GM21423 (cell line): ENCODE measurements at regions not wholly inside any gene's neighbourhood (a gene's known extent, or its start where the extent isn't known, plus 50 kb on each side); places are given as distances from the start of the nearest gene placed in this dataset.
"Not testable (repeated sequence)": the region's sequence is repeated elsewhere in the genome, so short reads cannot be mapped to it uniquely, and the experiment has no call there.

Experiments
- ATAC-seq: cut with Tn5 transposase; IDR thresholded peaks from one replicate; pipeline ENCODE4 v1.9.1; 2021; ENCODE audit warnings: mild to moderate bottlenecking, moderate library complexity; ENCODE audit not compliant: unreplicated experiment

GRCh38 chr7:10412422-10413019 lies 561.2 kb upstream of the PHF14 start:
- peak; percentile 86 for ATAC-seq

GRCh38 chr7:10418985-10419384 lies 554.7 kb upstream of the PHF14 start:
- no peak for ATAC-seq

- ATAC-seq = no peak
Observed at GRCh38 chr7:10429031-10429430, 544.6 kb upstream of the PHF14 start.

- ATAC-seq = no peak
Observed at GRCh38 chr7:10429511-10429910, 544.2 kb upstream of the PHF14 start.

- no peak for ATAC-seq
Observed at GRCh38 chr7:10436302-10436701, 537.4 kb upstream of the PHF14 start.

GRCh38 chr7:10439027-10439426 lies 534.6 kb upstream of the PHF14 start:
- ATAC-seq = no peak

- ATAC-seq = no peak
Observed at GRCh38 chr7:10455936-10456335, 517.7 kb upstream of the PHF14 start.

GRCh38 chr7:10460474-10460873 lies 513.2 kb upstream of the PHF14 start:
- ATAC-seq = no peak

- ATAC-seq = no peak
Observed at GRCh38 chr7:10463701-10464100, 510.0 kb upstream of the PHF14 start.

- not testable (repeated sequence) for ATAC-seq
Observed at GRCh38 chr7:10465536-10465935, 508.1 kb upstream of the PHF14 start.

GRCh38 chr7:10468908-10469307 lies 504.8 kb upstream of the PHF14 start:
- ATAC-seq = no peak

GRCh38 chr7:10469476-10469875 lies 504.2 kb upstream of the PHF14 start:
- ATAC-seq = no peak

GRCh38 chr7:10471280-10472058 lies 502.2 kb upstream of the PHF14 start:
- no peak for ATAC-seq

- ATAC-seq = no peak
Observed at GRCh38 chr7:10472115-10472514, 501.6 kb upstream of the PHF14 start.

- no peak for ATAC-seq
Observed at GRCh38 chr7:10473569-10473968, 500.1 kb upstream of the PHF14 start.

GRCh38 chr7:10474048-10474447 lies 499.6 kb upstream of the PHF14 start:
- no peak for ATAC-seq

GRCh38 chr7:10475940-10476641 lies 497.6 kb upstream of the PHF14 start:
- ATAC-seq = no peak

GRCh38 chr7:10476642-10477041 lies 497.0 kb upstream of the PHF14 start:
- ATAC-seq = no peak

- ATAC-seq = no peak
Observed at GRCh38 chr7:10483671-10484070, 490.0 kb upstream of the PHF14 start.

- ATAC-seq = no peak
Observed at GRCh38 chr7:10484767-10485166, 488.9 kb upstream of the PHF14 start.

- ATAC-seq = not testable (repeated sequence)
Observed at GRCh38 chr7:10501206-10501884, 472.3 kb upstream of the PHF14 start.
